Left forelimb (tissue), 1 donor: ENCODE measurements at regions not wholly inside any gene's neighbourhood (a gene's known extent, or its start where the extent isn't known, plus 50 kb on each side); places are given as distances from the start of the nearest gene placed in this dataset.
"Not testable (repeated sequence)": the region's sequence is repeated elsewhere in the genome, so short reads cannot be mapped to it uniquely, and the experiment has no call there.

Source experiments
- DNase-seq: peaks from one replicate; pipeline ENCODE4 v3.0.0-alpha.2; 2018; ENCODE audit warnings: low spot score

DNA sequence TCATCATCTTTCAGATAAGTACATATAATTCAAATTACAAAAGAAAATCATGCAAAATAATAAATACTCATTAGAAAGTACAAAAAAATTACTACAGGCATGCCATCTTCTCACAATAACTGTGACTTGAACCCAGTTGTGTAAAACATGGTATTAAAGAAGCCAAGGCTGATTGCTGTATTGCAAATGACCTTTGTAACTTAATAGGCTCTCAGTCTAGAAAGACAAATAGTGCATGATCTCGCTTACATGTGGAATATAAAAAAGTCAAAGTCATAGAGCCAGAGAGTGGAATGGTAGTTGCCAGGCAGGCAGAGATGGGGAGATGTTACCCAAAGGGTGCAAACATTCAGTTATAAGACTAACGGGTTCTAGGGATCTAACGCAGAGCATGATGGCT, 626.1 kb downstream of the COL12A1 start:
- no peak for DNase-seq

DNA sequence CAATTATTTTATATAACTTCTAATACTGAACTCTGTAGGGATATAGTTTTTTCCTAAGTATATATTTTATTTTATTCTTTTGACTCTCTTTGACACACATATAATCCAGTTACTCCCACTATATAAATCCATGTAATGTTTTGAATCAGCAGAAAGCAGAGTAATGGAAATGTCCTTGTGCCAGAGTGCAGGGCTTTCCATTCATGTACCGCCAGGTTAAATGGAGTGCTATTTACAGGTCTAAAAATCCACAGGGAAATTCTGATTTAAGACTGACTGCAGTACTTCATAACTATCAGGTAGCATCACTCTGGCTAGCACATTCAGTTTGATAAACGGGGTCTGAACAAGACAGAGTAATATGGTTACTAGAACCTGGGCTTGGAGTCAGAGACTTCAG, 626.8 kb downstream of the COL12A1 start:
- DNase-seq: no peak

DNA sequence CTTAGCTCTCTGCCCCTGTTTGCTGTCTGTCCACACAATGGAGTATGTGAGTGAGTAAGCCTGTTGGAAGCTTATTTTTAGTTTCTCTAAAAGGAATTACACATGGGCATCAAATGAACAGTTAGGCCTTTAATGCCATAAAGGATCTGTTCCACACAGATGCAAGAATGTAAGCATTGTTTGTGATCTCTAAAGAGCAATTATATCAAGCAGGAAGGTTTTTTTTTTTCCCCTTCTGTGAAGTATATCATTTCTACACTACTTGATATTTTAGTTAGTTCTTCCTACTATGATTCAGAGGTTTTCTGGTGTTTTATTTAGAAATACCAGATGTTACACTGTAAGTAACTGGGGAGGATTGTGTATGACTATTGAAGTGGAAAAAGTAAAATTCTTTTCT, 627.5 kb downstream of the COL12A1 start:
- no peak for DNase-seq

DNA sequence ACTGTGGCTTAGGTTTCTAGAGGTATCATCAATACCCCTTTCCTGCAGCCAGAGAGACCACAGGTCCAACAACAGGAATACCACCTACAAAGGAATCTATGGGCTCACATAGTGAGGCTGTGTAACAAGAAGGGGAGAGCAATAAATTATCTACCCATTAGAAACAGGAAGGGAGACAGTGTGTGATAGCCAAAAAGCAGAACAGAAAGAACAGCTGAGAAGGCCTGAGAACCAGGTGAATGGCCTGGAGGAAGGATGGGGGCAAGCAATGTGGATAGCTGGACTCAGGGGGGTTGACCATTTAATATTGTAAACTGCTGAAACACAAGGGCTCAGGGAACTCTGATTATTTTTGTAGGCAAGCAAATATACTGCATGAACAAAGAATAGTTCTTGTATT, 628.2 kb downstream of the COL12A1 start:
- DNase-seq: no peak

DNA sequence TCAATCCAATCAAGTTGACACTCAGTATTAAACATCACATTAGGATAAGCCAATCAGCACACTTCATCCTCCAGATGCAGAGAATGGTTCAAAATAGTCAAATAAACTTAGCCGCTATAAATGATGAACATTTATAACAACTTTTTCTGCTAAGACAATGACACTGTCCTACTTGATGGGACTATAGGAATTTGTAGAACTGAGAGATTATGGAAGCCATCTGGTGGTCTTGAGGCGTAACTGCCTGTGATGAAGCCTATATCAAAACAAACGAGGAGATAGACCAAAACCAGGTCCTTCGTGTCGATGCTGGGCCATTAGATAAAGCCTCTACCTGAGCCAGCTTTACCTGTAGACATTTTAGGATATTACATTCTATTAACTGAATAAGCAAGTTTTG, 631.1 kb downstream of the COL12A1 start:
- DNase-seq: no peak

DNA sequence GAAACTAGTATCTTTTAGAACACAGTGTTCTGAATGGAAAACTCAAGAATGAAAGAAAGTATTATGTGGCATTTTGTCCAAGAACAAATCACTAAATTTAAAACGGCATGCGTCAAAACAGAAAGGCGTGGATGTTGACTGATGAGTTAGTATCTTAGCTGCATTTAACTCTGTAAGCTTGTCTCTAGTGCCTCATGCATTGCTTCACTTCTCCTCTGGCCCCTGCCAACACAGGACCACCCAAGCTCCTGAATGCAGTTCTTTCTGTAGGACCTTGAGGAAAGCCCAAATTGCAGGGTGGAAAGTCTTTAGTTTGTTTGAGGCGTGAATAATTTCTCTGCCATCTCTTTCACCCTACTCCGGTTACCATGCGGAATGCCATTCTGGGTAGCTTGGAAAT, 632.2 kb downstream of the COL12A1 start:
- no peak for DNase-seq

DNA sequence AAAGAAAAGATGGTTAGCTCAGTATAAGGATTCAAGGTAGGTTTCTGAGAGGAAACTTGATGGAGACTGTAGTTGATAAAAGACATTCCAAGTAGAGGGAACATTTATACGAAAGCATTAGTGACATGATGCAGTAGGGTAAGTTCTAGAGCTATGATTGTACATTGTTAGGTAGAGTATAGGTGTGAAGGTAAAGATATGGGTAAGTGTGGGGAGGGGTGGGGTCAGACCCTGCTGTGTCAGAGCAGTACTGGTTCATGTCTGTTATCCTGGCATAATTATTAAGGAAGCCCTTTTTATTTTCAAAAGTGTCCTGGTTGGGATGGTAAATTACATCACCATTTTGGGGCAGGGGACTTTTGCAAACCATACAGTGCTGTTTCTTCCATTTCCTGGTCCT, 635.8 kb downstream of the COL12A1 start:
- DNase-seq: no peak

DNA sequence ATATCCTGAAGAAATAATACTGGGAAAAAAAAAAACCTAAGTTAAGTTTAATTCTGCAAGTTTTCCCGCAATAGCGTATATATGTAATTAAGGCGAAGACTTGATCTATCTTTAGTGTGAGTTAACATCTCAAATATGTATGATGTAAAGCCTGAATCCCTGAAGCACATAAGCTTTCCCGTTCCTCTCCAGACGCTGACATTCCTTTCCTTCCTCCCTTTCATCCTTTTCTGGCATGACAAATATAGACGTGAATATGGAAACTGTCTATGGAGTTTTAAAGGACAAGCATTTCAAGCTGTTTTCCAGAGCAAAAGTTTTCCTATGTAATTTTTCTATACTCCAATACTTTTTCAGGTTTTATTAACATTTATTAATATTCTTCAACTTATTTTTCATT, 637.0 kb downstream of the COL12A1 start:
- DNase-seq: no peak

DNA sequence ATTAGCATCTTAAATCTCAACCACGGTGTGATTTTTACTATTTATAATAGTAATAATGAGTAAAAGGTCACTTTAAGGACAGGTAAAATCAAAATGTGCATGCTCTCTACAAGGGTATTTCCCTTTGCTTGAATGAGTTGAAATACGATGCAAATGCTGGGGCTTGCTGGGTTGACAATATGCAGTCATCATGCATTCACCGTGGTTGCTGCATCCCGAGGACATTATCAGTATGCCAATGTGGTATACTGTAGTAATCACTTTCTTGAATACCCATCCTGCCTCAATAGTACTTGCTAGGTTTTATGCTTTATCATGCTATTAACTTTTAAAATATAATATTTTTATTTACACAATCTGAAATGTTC, 637.9 kb downstream of the COL12A1 start:
- not testable (repeated sequence) for DNase-seq

DNA sequence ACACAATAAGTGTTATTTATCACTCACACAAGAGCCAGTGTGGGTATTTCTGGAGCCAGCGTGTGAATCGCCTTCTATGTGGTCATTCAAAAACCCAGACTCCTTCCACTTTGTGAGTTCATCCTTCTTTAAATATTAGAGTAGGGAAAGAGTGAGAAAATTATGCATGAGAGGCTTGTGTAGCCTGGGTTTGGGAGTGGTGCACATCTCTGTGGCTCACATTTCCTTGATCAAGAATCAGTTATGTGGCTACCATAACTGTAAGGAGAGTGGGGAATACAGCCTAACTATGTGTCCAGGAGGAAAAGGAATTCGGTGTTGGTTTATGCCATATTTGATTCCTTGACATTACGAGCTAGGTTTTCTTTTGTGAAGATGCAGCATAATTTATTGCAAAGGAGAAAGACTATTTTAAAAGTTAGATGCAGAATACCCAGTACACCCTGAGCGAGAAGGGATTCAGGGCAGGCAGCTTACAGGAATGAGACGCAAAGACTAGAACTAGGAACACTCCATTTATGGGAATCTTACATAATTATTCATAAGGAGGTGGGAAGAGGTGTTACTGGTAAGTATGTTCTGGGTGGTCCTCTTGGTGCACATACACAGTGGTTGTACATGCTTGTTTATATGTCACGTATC, 638.5 kb downstream of the COL12A1 start:
- DNase-seq: no peak

DNA sequence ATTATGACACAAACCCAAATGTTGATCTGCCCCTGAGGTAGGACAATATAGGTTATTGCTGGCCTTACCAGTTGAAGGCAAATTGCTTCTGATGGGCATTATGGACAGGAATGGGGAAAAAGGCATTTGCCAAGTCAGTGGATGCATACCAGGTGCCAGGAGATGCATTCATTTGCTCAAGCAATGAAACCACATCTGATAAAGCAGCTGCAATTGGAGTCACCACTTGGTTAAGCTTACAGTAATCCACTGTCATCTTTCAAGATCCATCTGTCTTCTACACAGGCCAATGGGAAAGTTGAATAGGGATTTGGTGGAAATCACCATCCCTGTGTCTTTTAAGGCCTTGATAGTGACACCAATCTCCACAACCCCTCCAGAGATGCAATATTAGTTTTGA, 648.6 kb downstream of the COL12A1 start:
- no peak for DNase-seq

DNA sequence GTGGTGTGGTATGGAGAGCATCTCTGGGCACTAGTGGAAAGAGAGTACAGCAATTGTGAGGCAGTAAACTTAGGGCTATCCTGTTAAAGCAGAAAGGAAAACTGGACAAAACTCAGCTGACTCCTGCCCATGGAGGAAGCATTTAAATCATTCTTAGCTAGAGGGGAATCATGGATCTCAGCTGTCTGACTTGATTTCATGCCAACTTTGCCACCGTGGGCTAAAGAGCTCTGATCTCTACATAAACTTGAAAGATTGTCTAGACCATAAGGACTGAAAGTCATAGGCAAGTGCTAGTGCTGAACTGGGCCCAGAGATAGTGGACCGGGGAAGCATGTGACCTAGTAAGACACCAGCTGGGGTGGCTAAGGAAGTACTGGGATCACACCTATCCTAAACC, 651.8 kb downstream of the COL12A1 start:
- no peak for DNase-seq

DNA sequence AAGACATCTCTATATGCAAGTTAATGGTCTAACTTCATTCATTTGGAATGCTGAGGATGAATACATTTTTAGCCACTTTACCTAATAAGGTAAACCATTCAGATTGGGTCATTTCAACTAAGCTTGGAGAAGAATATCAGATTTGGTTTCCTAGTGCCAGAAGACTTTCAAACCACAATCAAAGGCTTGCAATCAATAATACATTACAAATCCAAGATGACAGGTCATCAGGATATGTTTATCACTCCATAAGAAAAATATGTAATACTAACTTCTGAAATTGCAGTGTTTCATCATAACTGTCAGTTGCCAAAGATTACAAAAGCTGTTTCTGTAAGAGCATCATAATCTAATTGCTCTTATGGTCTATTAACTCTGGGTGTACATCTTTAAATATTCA, 654.0 kb downstream of the COL12A1 start:
- no peak for DNase-seq

DNA sequence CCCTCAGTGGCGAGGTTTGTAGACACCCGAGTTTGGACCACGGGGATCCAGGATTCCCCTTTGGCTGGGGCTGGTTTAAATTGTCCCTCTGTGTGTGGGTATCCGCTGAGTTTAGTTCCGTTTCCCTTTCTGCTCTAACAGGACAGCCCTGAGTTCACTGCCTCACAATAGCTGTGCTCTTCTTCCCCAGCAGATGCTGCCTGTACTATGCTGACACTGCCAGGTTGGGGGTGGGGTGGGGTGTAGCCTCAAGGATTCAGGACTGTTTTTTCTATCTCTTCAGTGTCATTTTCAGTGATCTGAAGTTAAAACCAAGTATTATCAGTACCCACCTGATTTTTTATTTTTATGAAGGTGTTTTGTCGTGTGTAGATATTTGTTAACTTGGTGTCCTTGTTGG, 655.0 kb downstream of the COL12A1 start:
- DNase-seq: no peak

DNA sequence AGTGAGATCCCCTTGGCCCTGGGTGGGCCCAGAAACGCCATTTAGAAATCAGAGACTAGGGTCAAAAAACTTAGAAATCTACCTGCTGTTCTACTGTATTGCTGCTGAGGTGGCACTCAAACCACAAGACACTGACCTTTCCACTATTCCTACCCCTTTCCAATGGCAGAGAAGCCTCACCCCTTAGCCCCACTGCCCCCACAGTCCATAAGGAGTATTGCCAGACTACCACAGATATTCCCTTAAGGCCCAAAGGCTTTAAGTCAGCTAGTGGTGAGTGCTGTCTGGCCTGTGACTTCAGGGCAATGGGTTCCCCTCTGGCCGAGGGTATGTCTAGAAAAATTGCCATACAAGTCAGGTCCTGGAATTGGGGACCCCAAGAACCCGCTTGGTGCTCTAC, 656.1 kb downstream of the COL12A1 start:
- no peak for DNase-seq

DNA sequence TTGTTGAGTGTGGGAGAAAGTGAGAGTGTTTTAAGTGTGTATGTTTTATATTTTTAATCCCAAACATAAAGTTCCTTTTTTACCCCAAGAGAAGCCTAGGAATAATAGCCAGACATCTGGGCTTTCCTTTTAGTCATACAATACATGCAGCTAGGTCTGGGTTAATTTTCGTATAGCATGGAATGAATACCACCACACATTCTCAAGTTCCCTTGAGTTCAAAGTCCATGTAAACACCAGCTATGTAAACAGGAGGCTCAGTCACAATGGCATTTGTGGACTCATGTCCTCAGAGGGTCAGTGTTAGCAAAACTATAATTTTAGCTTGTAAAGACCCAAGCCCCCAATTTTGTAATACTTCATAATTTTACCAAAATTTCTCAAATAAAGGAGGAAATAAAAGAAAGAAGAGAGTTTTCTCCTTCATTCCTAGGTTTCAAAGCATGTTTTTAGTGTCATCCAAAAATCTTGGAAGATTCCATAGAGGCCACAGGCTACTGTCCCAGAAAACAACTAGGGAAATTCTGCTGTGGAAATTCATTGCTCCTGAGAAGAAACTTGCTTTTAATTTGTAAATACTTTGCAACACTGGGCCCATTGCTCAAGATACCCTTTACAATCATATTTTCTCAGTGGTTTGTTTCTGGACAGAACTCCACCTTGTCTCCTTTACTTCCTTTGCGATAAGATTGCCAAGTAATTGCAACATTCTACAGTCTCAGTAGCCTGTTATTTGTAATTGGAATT, 671.2 kb downstream of the COL12A1 start:
- no peak for DNase-seq

DNA sequence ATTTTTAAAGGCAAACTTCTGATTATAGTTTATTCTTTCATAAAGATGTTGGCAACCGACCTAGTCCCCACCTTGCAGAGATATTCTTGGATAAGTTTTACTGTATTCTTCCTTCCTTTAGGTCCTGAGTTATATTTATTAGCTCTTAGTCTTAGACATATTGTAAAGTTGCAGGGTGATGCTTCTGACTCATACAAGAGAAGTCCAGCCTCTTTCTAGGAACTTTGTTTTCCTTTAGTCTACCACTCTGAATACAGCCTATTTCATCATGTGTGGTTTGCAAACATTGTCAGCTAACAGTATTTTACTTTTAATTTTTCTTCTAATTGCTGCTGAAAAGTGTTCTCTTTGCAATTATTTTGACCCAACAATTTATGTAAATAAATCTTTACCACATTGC, 686.7 kb downstream of the COL12A1 start:
- no peak for DNase-seq

DNA sequence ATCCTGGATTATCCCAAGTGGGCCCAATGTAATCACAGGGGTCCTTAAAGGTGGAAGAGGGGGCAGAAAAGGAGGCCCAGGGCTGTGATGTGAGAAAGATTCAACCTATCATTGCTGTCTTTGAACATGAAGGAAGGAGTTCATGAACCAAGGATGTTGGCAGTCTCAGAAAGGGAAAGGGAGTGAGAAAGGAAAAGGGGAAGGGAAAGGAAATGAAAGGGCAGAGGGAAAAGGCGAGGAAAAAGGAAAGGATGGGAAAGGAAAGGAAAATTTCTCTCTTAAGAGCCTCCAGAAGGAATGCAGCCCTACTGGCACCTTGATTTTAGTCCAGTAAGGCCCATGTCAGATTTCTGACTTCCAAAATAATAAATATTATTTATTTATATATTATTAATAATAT, 687.8 kb downstream of the COL12A1 start:
- no peak for DNase-seq

DNA sequence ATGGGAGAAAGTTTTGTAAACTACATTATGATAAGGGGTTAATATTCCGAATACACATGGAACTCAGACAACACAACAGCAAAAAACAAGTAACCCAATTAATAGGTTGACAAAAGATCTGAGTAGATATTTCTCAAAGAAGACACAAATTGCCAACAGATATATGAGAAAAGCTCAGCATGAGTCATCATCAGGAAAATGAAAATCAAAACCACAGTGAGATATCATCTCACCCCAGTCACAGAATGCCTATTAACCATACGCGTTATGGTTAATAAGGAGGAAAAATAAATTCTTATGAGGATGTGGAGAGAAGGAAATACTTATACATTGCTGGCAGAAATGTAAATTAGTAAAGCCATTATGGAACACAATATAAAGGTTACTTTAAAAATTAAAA, 695.0 kb downstream of the COL12A1 start:
- DNase-seq: no peak

DNA sequence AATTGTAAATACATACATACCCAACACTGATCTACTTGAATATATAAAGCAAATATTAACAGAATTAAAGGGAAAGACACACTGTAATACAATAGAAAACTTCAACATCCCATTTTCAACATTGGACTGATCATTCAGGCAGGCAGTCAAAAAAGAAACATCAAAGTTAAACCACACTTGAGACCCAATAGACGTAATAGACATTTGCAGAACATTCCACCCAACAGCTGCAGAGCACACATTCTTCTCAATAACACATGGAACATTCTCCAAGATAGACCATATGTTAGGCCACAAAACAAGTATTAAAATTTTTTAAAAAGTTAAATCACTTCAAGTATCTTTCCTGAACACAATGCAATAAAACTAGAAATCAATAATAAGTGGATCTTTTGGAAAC, 698.2 kb downstream of the COL12A1 start:
- DNase-seq: no peak

DNA sequence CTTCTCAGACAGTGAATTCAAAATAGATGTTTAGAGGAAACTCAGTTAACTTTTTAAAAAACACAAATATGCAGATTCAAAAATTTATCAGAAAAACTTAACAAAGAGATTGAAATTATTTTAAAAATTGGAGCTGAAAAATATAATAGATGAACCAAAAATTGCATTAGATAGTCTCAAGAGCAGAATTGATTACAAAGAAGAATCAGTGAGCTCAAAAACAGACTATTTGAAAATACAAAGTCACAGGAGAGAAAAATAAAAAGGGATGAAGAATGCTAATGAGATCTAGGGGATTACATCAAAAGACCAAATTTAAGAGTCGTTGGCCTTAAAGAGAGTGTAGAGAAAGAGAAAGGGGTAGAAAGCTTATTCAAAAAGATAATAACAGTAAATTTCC, 700.5 kb downstream of the COL12A1 start:
- DNase-seq: no peak

DNA sequence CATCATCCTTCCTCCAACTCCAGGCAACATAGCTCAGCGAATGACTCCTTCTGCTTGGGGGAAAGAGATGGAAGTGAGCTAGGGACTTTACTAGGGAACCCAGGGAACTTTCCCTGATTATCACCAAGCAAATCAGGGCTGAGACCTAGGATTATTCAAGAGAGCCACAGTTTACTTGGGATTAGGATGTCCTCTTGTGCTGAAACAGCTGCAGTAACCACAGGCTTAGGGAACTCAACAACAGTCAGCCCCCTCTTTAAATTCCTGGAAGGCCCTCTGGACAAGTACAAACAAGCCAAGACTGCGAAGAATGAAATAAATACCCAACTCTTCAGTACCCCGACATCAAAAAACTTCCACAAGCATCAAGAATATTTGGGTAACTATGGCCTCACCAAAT, 700.9 kb downstream of the COL12A1 start:
- DNase-seq: no peak

DNA sequence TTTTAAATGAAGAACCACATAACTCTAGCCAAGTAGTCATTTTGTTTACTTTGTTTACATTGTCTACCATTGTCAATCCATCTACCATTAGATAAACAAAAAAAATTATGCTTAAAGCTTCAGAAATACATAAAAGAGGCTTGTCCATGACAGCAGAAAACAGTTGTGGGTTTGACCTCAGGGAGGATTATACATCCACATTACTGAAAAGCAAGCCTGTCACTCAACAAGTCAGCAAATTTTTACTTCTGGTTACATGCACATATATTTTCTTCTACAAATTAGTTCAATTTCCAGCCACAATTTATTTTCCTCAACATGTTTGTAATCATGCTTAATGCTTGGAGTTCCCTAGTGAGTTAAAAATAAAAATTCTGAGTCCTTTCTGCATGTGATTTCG, 713.3 kb downstream of the COL12A1 start:
- DNase-seq: no peak

DNA sequence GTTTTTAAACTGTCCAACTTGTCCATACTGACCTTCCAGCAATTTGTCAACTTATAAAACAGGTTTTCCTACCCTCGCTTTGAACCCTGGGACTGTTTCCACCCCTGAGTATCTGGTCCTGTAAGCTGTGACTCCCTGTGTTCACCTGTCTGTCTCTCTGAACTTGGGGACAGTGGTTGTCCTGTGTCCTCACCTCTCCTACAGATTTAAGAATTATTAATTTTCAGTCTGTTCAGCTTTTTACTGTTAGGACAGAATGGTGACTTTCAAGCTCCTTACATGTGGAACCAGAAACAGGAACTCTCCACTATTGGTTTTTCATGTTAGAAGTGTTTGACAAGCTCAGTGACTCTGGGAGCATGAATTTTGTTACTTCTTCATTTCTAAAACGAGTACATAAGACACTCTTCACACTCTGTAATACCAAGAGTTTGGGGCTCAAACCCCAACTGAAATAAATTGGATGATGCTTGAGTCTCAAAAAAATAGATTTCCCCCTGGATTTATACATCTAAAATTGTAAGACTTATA, 713.9 kb downstream of the COL12A1 start:
- DNase-seq: no peak
